GM18505 (cell line): ENCODE measurements at regions not wholly inside any gene's neighbourhood (a gene's known extent, or its start where the extent isn't known, plus 50 kb on each side); places are given as distances from the start of the nearest gene placed in this dataset.

Experiments used
- ATAC-seq: cut with Tn5 transposase; IDR thresholded peaks from one replicate; pipeline ENCODE4 v1.9.1; 2021; ENCODE audit not compliant: unreplicated experiment
- POLR2A ChIP-seq: IDR thresholded peaks from 4 replicates; pipeline ENCODE4 v1.6.1; 2011; ENCODE audit warnings: borderline replicate concordance; ENCODE audit not compliant: insufficient read depth, insufficient read length; ENCODE audit errors: extremely low read depth

- no peak for ATAC-seq
- no peak for TF ChIP-seq POLR2A
These were observed 422.3 kb upstream of the PCDH15 start for GRCh38 chr10:55223352-55223751.

- no peak for ATAC-seq
- no peak for TF ChIP-seq POLR2A
These were observed 419.9 kb upstream of the PCDH15 start for GRCh38 chr10:55220975-55221374.

GRCh38 chr10:55215699-55216098 lies 414.7 kb upstream of the PCDH15 start:
- no peak for TF ChIP-seq POLR2A
- ATAC-seq, result no peak

GRCh38 chr10:55214608-55215007 lies 413.6 kb upstream of the PCDH15 start:
- no peak for TF ChIP-seq POLR2A
- ATAC-seq, result no peak

GRCh38 chr10:55212051-55212450 lies 411.0 kb upstream of the PCDH15 start:
- no peak for TF ChIP-seq POLR2A
- ATAC-seq, result no peak

- ATAC-seq, result no peak
- no peak for TF ChIP-seq POLR2A
These were observed 402.8 kb upstream of the PCDH15 start for GRCh38 chr10:55203874-55204273.

- ATAC-seq, result peak; percentile 72
- TF ChIP-seq POLR2A, result no peak
These were observed 402.3 kb upstream of the PCDH15 start for GRCh38 chr10:55203319-55203718.

GRCh38 chr10:55200020-55200419 lies 399.0 kb upstream of the PCDH15 start:
- ATAC-seq, result no peak
- no peak for TF ChIP-seq POLR2A

- TF ChIP-seq POLR2A, result no peak
- no peak for ATAC-seq
These were observed 390.3 kb upstream of the PCDH15 start for GRCh38 chr10:55191236-55191860.

- no peak for TF ChIP-seq POLR2A
- ATAC-seq, result no peak
These were observed 383.0 kb upstream of the PCDH15 start for GRCh38 chr10:55183993-55184392.

- no peak for TF ChIP-seq POLR2A
- no peak for ATAC-seq
These were observed 379.3 kb upstream of the PCDH15 start for GRCh38 chr10:55180357-55180756.

GRCh38 chr10:55174419-55174818 lies 373.4 kb upstream of the PCDH15 start:
- TF ChIP-seq POLR2A, result no peak
- ATAC-seq, result no peak

GRCh38 chr10:55169493-55169892 lies 368.5 kb upstream of the PCDH15 start:
- TF ChIP-seq POLR2A, result no peak
- no peak for ATAC-seq

- no peak for ATAC-seq
These were observed 367.3 kb upstream of the PCDH15 start for GRCh38 chr10:55168343-55168742.

More at GRCh38 chr10:55168343-55168742, 367.3 kb upstream of the PCDH15 start:
- TF ChIP-seq POLR2A, result no peak
